ENCODE measurements at regions not wholly inside any gene's neighbourhood (a gene's known extent, or its start where the extent isn't known, plus 50 kb on each side); places are given as distances from the start of the nearest gene placed in this dataset.

DNA sequence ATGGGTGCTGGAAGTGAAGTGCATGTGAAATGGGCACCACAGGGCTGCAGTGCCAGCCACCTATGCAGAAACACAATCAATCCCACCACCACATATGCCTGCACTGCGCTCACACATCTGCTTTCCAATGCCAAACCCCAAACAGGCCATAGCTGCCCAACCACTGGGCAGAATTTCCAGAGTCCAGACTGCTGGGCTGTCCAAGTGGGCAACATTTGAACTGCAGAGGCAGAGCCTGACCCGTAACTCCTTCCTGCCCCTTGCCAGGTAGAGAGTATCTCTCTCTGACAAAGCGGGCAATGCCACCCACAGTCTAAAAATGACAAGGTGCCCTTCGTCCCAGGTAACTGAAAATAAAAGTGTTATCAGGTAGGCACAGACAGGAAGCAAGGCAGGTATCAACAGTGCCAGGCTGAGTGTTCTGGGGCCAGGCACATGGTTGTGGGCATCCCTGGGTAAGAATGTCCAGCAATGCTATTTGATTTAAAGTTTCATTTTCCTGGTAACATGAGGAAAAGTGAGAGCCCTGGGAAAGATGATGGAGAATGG is 79.5 kb downstream of the FOXA2 start:
- H3K4me3 ChIP-seq (replicated peaks in 1 of 3), result no peak overlapping the region
- no peaks in the 10 kb centered on the region for H3K27me3 ChIP-seq
- no peaks in the 10 kb centered on the region for H3K4me1 ChIP-seq
- no peaks in the 10 kb centered on the region for H3K36me3 ChIP-seq
- 94 to 95% methylated on average over 3 to 4 of the region's 4 CpGs for WGBS, 2 donors
- TF ChIP-seq, protein P1, sequence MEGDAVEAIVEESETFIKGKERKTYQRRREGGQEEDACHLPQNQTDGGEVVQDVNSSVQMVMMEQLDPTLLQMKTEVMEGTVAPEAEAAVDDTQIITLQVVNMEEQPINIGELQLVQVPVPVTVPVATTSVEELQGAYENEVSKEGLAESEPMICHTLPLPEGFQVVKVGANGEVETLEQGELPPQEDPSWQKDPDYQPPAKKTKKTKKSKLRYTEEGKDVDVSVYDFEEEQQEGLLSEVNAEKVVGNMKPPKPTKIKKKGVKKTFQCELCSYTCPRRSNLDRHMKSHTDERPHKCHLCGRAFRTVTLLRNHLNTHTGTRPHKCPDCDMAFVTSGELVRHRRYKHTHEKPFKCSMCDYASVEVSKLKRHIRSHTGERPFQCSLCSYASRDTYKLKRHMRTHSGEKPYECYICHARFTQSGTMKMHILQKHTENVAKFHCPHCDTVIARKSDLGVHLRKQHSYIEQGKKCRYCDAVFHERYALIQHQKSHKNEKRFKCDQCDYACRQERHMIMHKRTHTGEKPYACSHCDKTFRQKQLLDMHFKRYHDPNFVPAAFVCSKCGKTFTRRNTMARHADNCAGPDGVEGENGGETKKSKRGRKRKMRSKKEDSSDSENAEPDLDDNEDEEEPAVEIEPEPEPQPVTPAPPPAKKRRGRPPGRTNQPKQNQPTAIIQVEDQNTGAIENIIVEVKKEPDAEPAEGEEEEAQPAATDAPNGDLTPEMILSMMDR (IDR thresholded peaks at IDR 0.05), result no peak
- TF ChIP-seq POLR2A (IDR thresholded peaks at IDR 0.05), result no peak
- intact Hi-C loops (cut with DNase I), result no loop called here
- no peaks in the 10 kb centered on the region for H3K9me3 ChIP-seq
- H3K27ac ChIP-seq, result no peak overlapping the region
- no peak for DNase-seq

DNA sequence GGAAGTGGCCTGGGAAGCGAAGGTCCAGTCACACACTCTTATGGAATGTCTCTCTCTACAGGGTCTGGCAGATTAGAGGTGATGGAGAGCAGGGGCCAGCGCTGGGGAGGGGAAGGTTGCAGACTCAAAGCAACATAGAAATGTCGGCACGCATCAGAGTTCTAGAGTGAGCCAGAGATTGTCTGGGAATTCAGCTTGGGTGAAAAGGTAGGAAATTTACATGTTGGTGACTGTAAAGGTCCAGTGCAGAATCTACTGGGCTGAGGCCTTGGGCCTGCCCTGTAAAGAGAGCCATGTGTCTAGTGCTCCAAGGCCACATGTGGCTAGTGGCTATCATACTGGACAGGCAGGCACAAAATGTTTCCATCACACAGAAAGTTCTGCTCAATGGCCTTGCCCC is 80.8 kb downstream of the FOXA2 start:
- WGBS, 2 donors, result 87 to 91% methylated on average over 4 of the region's 4 CpGs

DNA sequence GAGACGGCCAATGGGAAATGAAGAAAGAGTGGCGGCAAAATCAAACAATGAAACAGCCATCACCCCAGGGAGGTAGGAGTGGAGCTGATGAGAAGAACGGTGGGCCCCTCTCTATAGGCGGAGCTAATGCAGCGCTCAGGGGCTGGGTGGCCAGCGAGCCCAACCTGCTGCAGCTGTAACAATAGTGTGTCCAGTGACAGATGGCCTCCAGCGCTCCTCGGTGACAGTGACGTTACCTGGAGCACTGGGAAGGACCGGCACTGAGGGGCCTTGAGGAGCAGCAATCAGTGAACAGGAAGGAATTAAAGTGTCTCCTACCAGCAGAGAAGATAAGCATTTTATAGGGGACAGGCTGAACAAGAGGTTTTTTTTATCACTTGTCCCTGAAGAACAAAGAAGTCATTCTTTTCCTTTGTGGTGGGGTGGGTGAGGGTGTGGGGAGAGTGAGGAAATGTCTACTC is 81.6 kb downstream of the FOXA2 start:
- intact Hi-C loops (cut with DNase I), result no loop called here
- no peak overlapping the region for H3K27ac ChIP-seq
- no peak overlapping the region for H3K4me3 ChIP-seq (replicated peaks in 1 of 3)
- H3K9me3 ChIP-seq, result no peaks in the 10 kb centered on the region
- 33 to 40% methylated on average over 10 of the region's 10 CpGs for whole genome bisulfite sequencing, 2 donors
- H3K4me1 ChIP-seq, result no peaks in the 10 kb centered on the region
- no peaks in the 10 kb centered on the region for H3K36me3 ChIP-seq
- TF ChIP-seq POLR2A (IDR thresholded peaks at IDR 0.05), result no peak
- TF ChIP-seq, protein P1 (IDR thresholded peaks at IDR 0.05), result no peak
- no peak for DNase-seq
- no peaks in the 10 kb centered on the region for H3K27me3 ChIP-seq

More for the DNA sequence above, 80.8 kb downstream of the FOXA2 start:
- no peak for DNase-seq
- TF ChIP-seq POLR2A (IDR thresholded peaks at IDR 0.05), result no peak
- TF ChIP-seq, protein P1 (IDR thresholded peaks at IDR 0.05), result no peak
- H3K27me3 ChIP-seq, result no peaks in the 10 kb centered on the region
- intact Hi-C loops (cut with DNase I), result no loop called here
- H3K36me3 ChIP-seq, result no peaks in the 10 kb centered on the region
- no peaks in the 10 kb centered on the region for H3K9me3 ChIP-seq
- no peak overlapping the region for H3K27ac ChIP-seq
- no peaks in the 10 kb centered on the region for H3K4me1 ChIP-seq
- H3K4me3 ChIP-seq (replicated peaks in 1 of 3), result no peak overlapping the region

DNA sequence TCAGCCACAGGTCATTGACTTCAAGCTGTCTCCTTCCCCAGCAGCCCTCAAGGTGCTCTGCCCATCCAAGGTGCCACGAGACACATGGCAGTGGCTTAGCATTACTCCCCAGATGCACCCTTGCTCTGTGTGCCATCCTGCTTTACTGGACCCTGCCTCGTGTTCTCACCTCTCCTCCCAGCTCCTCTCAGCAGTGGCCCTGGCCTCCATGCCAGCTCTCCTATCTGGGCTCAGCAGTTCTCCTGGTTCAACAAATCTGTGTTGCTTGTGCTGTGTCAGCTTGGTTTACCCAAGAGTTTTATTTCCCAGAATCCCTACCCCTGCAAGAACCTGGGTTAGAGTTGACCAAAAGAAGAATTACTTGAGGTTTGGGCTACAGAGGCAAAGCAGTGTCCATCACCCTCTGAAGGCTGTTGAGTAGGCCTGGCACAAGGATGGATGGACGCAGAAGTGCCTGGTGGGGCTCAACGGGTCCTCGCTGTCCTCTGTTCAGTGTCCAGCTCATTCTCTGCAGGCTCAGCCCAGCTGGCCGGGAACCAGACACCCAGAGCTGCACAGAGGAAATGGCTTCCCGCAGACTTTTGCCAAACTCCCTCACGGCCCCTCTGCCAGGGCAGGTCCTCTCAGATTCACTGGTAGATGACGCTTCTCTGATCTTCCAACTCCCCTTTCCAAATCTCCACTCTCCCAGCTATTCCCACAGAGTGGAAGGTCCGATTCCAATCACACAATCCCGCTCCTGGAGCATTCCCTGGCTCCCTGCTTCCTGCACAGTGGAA is 82.6 kb downstream of the FOXA2 start:
- Histone ChIP-seq H3K9me3 (no peaks in the 10 kb centered on the region), H3K4me3 (replicated peaks in 1 of 3) (no peak overlapping the region), H3K4me1 (no peaks in the 10 kb centered on the region), H3K27me3 (no peaks in the 10 kb centered on the region), H3K36me3 (no peaks in the 10 kb centered on the region), H3K27ac (no peak overlapping the region)
- WGBS, 2 donors, result 70 to 81% methylated on average over 11 of the region's 11 CpGs
- DNase-seq, result no peak
- no peak for TF ChIP-seq POLR2A (IDR thresholded peaks at IDR 0.05)
- TF ChIP-seq, protein P1 (IDR thresholded peaks at IDR 0.05), result no peak
- intact Hi-C loops (cut with DNase I), result no loop called here

DNA sequence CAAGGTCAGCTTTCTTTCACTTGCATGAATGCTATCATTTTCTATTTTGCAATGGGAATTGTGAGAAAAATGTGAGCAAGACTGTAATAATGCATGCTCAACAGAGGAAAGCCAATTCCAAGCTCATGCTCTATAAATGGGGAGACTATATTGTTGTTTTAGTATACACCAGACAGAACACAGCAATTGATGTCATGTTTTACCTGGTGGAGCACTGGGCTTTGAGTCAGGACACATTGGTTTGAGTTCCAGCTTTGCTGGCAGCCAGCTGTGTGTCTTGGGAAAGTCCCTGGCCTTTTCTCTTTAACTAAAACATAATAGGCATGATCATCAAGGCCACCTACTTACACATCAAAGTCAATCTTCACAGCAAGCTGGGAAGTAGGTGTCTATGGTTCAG is 83.3 kb downstream of the FOXA2 start:
- no peak for TF ChIP-seq POLR2A (IDR thresholded peaks at IDR 0.05)
- TF ChIP-seq, protein P1 (IDR thresholded peaks at IDR 0.05), result no peak
- no peaks in the 10 kb centered on the region for H3K36me3 ChIP-seq
- H3K4me3 ChIP-seq (replicated peaks in 1 of 3), result no peak overlapping the region
- no peaks in the 10 kb centered on the region for H3K4me1 ChIP-seq
- intact Hi-C loops (cut with DNase I), result no loop called here
- H3K27me3 ChIP-seq, result no peaks in the 10 kb centered on the region
- no peak for DNase-seq
- H3K27ac ChIP-seq, result no peak overlapping the region
- H3K9me3 ChIP-seq, result no peaks in the 10 kb centered on the region

All from thyroid gland (tissue), 4 donors.